GM23338 (cell line): ENCODE measurements at regions not wholly inside any gene's neighbourhood (a gene's known extent, or its start where the extent isn't known, plus 50 kb on each side); places are given as distances from the start of the nearest gene placed in this dataset.

Experiments used
- ATAC-seq: fragments of 200-7000 bp; cut with Tn5 transposase; 3 replicates; pipeline ENCODE4 v1.9.1; 2020
- DNase-seq: peaks from one replicate; pipeline ENCODE4 v3.0.0-alpha.2; 2015; ENCODE audit warnings: low spot score
- H2AFZ ChIP-seq: fragments of 200-600 bp; sonication (generic); 2 replicates; pipeline ENCODE4 v1.8.0; 2016; ENCODE audit warnings: antibody characterized with exemption, mild to moderate bottlenecking, moderate library complexity
- H3F3A ChIP-seq: fragments of 200-600 bp; sonication (generic); replicated peaks from 2 replicates; pipeline ENCODE4 v1.8.0; 2017; ENCODE audit warnings: antibody characterized with exemption, mixed run types, low read depth
- H3K27ac ChIP-seq: fragments of 200-600 bp; sonication (generic); 2 replicates; pipeline ENCODE4 v1.6.1; 2016; ENCODE audit warnings: low read depth
- H3K27me3 ChIP-seq: fragments of 200-600 bp; sonication (generic); 2 replicates; pipeline ENCODE4 v1.8.0; 2016; ENCODE audit warnings: mild to moderate bottlenecking, mixed run types, moderate library complexity; ENCODE audit not compliant: insufficient read depth
- H3K36me3 ChIP-seq: fragments of 200-600 bp; sonication (generic); 2 replicates; pipeline ENCODE4 v1.8.0; 2016; ENCODE audit warnings: mild to moderate bottlenecking; ENCODE audit not compliant: insufficient read depth
- H3K4me1 ChIP-seq: fragments of 200-600 bp; sonication (generic); 2 replicates; pipeline ENCODE4 v1.8.0; 2016; ENCODE audit warnings: mild to moderate bottlenecking, moderate library complexity; ENCODE audit not compliant: insufficient read depth
- H3K4me2 ChIP-seq: fragments of 200-600 bp; sonication (generic); 2 replicates; pipeline ENCODE4 v1.7.1; 2017; ENCODE audit warnings: mixed run types
- H3K4me3 ChIP-seq: fragments of 200-600 bp; sonication (generic); 2 replicates; pipeline ENCODE4 v1.6.1; 2016; ENCODE audit warnings: mixed run types
- H3K79me2 ChIP-seq: fragments of 200-600 bp; sonication (generic); replicated peaks from 2 replicates; pipeline ENCODE4 v1.8.0; 2017; ENCODE audit warnings: mild to moderate bottlenecking; ENCODE audit not compliant: insufficient read depth
- H3K9me2 ChIP-seq: fragments of 200-600 bp; sonication (generic); 2 replicates; pipeline ENCODE4 v1.8.0; 2017; ENCODE audit not compliant: insufficient read depth
- H4K20me1 ChIP-seq: fragments of 200-600 bp; sonication (generic); replicated peaks from 2 replicates; pipeline ENCODE4 v1.8.0; 2017; ENCODE audit warnings: mild to moderate bottlenecking; ENCODE audit not compliant: insufficient read depth
- H3K27ac Mint-ChIP-seq: 2 replicates; pipeline ENCODE4 v1.8.0; 2020; ENCODE audit warnings: inconsistent platforms, mild to moderate bottlenecking, moderate library complexity, mixed read lengths
- H3K27me3 Mint-ChIP-seq: 3 replicates; pipeline ENCODE4 v1.8.0; 2022; ENCODE audit warnings: low read depth, mild to moderate bottlenecking, moderate library complexity, mixed read lengths, inconsistent platforms; ENCODE audit not compliant: insufficient read depth, poor library complexity
- H3K36me3 Mint-ChIP-seq: 3 replicates; pipeline ENCODE4 v1.8.0; 2021; ENCODE audit warnings: low read depth, mild to moderate bottlenecking, inconsistent platforms, moderate library complexity, mixed read lengths
- H3K4me1 Mint-ChIP-seq: 3 replicates; pipeline ENCODE4 v1.8.0; 2020; ENCODE audit warnings: mild to moderate bottlenecking, inconsistent platforms, mixed read lengths
- H3K4me3 Mint-ChIP-seq: 3 replicates; pipeline ENCODE4 v1.8.0; 2021; ENCODE audit warnings: moderate library complexity, mild to moderate bottlenecking, inconsistent platforms, mixed read lengths
- H3K9me3 Mint-ChIP-seq: 3 replicates; pipeline ENCODE4 v1.8.0; 2020; ENCODE audit warnings: moderate library complexity, mild to moderate bottlenecking, inconsistent platforms, mixed read lengths
- CREB1 ChIP-seq: fragments of 250-450 bp; sonication (Bioruptor Pico); IDR thresholded peaks from 2 replicates; pipeline ENCODE4 v1.5.0; 2020; ENCODE audit warnings: low read depth, mild to moderate bottlenecking, moderate library complexity
- CTCF ChIP-seq, 2 experiments: fragments of 200-600 bp in 1 of 2; sonication (generic) in 1 of 2; conservative IDR thresholded peaks; 2 replicates each; pipeline versions ENCODE4 v1.5.1 to v1.6.1; 2016 to 2017; ENCODE audit warnings: antibody characterized with exemption in 2 of 2, low read depth in 2 of 2, mild to moderate bottlenecking in 2 of 2, moderate library complexity in 1 of 2
- EZH2 ChIP-seq: fragments of 200-600 bp; sonication (generic); IDR thresholded peaks from one replicate; pipeline ENCODE4 v1.8.0; 2017; ENCODE audit warnings: antibody characterized with exemption, mild to moderate bottlenecking, low read depth; ENCODE audit not compliant: unreplicated experiment
- EZH2phosphoT487 ChIP-seq: fragments of 200-600 bp; sonication (generic); IDR thresholded peaks from one replicate; pipeline ENCODE4 v1.8.1; 2018; ENCODE audit warnings: antibody characterized with exemption; ENCODE audit not compliant: unreplicated experiment
- JUNB ChIP-seq: IDR thresholded peaks from one replicate; pipeline ENCODE4 v1.6.1; 2016; ENCODE audit warnings: antibody characterized with exemption; ENCODE audit not compliant: unreplicated experiment
- NANOG ChIP-seq: IDR thresholded peaks from 2 replicates; pipeline ENCODE4 v1.6.1; 2016; ENCODE audit warnings: antibody characterized with exemption, borderline replicate concordance
- POLR2AphosphoS5 ChIP-seq: IDR thresholded peaks from 2 replicates; pipeline ENCODE4 v1.6.1; 2016; ENCODE audit warnings: antibody characterized with exemption, low read depth
- STAT1 ChIP-seq: IDR thresholded peaks from one replicate; pipeline ENCODE4 v1.6.1; 2016; ENCODE audit warnings: antibody characterized with exemption; ENCODE audit not compliant: unreplicated experiment
- ZNF114 ChIP-seq: fragments of 250-450 bp; sonication (Bioruptor Pico); IDR thresholded peaks from 2 replicates; pipeline ENCODE4 v1.5.0; 2020; ENCODE audit warnings: mild to moderate bottlenecking, moderate library complexity
- ZNF331 ChIP-seq: fragments of 250-450 bp; sonication (Bioruptor Pico); IDR thresholded peaks from 2 replicates; pipeline ENCODE4 v1.5.0; 2020; ENCODE audit warnings: low read depth, mild to moderate bottlenecking, moderate library complexity
- TF ChIP-seq, protein P1 (sequence below): IDR thresholded peaks from 2 replicates; pipeline ENCODE4 v1.6.1; 2016; ENCODE audit warnings: antibody characterized with exemption
- TF ChIP-seq, protein P2 (sequence below): IDR thresholded peaks from one replicate; pipeline ENCODE4 v1.6.1; 2018; ENCODE audit warnings: antibody characterized with exemption; ENCODE audit not compliant: unreplicated experiment
- TF ChIP-seq, protein P3 (sequence below): fragments of 250-450 bp; sonication (Bioruptor Pico); IDR thresholded peaks from 2 replicates; pipeline ENCODE4 v1.5.0; 2020; ENCODE audit warnings: mild to moderate bottlenecking, moderate library complexity

- H3K36me3 ChIP-seq, result no peaks in the 10 kb centered on the region
- Mint-ChIP-seq H3K36me3 (no peaks in the 10 kb centered on the region), H3K9me3 (no peaks in the 10 kb centered on the region), H3K4me1 (no peaks in the 10 kb centered on the region), H3K27me3 (no peaks in the 10 kb centered on the region), H3K27ac (no peak overlapping the region), H3K4me3 (no peak overlapping the region)
- H3K27me3 ChIP-seq, result no peaks in the 10 kb centered on the region
- no peak overlapping the region for H3K27ac ChIP-seq
- TF ChIP-seq ZNF331 (no peak), JUNB (no peak), CREB1 (CRISPR knock-in tag) (no peak), CTCF (conservative IDR thresholded peaks at IDR 0.05; ENCODE audit: low read depth in 2 of 2) (no peak), STAT1 (no peak), EZH2 (no peak), NANOG (no peak), EZH2phosphoT487 (no peak), POLR2AphosphoS5 (no peak), ZNF114 (no peak)
- TF ChIP-seq, protein P1, sequence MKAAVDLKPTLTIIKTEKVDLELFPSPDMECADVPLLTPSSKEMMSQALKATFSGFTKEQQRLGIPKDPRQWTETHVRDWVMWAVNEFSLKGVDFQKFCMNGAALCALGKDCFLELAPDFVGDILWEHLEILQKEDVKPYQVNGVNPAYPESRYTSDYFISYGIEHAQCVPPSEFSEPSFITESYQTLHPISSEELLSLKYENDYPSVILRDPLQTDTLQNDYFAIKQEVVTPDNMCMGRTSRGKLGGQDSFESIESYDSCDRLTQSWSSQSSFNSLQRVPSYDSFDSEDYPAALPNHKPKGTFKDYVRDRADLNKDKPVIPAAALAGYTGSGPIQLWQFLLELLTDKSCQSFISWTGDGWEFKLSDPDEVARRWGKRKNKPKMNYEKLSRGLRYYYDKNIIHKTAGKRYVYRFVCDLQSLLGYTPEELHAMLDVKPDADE, result no peak
- TF ChIP-seq, protein P2, sequence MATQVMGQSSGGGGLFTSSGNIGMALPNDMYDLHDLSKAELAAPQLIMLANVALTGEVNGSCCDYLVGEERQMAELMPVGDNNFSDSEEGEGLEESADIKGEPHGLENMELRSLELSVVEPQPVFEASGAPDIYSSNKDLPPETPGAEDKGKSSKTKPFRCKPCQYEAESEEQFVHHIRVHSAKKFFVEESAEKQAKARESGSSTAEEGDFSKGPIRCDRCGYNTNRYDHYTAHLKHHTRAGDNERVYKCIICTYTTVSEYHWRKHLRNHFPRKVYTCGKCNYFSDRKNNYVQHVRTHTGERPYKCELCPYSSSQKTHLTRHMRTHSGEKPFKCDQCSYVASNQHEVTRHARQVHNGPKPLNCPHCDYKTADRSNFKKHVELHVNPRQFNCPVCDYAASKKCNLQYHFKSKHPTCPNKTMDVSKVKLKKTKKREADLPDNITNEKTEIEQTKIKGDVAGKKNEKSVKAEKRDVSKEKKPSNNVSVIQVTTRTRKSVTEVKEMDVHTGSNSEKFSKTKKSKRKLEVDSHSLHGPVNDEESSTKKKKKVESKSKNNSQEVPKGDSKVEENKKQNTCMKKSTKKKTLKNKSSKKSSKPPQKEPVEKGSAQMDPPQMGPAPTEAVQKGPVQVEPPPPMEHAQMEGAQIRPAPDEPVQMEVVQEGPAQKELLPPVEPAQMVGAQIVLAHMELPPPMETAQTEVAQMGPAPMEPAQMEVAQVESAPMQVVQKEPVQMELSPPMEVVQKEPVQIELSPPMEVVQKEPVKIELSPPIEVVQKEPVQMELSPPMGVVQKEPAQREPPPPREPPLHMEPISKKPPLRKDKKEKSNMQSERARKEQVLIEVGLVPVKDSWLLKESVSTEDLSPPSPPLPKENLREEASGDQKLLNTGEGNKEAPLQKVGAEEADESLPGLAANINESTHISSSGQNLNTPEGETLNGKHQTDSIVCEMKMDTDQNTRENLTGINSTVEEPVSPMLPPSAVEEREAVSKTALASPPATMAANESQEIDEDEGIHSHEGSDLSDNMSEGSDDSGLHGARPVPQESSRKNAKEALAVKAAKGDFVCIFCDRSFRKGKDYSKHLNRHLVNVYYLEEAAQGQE, result no peak
- TF ChIP-seq, protein P3, sequence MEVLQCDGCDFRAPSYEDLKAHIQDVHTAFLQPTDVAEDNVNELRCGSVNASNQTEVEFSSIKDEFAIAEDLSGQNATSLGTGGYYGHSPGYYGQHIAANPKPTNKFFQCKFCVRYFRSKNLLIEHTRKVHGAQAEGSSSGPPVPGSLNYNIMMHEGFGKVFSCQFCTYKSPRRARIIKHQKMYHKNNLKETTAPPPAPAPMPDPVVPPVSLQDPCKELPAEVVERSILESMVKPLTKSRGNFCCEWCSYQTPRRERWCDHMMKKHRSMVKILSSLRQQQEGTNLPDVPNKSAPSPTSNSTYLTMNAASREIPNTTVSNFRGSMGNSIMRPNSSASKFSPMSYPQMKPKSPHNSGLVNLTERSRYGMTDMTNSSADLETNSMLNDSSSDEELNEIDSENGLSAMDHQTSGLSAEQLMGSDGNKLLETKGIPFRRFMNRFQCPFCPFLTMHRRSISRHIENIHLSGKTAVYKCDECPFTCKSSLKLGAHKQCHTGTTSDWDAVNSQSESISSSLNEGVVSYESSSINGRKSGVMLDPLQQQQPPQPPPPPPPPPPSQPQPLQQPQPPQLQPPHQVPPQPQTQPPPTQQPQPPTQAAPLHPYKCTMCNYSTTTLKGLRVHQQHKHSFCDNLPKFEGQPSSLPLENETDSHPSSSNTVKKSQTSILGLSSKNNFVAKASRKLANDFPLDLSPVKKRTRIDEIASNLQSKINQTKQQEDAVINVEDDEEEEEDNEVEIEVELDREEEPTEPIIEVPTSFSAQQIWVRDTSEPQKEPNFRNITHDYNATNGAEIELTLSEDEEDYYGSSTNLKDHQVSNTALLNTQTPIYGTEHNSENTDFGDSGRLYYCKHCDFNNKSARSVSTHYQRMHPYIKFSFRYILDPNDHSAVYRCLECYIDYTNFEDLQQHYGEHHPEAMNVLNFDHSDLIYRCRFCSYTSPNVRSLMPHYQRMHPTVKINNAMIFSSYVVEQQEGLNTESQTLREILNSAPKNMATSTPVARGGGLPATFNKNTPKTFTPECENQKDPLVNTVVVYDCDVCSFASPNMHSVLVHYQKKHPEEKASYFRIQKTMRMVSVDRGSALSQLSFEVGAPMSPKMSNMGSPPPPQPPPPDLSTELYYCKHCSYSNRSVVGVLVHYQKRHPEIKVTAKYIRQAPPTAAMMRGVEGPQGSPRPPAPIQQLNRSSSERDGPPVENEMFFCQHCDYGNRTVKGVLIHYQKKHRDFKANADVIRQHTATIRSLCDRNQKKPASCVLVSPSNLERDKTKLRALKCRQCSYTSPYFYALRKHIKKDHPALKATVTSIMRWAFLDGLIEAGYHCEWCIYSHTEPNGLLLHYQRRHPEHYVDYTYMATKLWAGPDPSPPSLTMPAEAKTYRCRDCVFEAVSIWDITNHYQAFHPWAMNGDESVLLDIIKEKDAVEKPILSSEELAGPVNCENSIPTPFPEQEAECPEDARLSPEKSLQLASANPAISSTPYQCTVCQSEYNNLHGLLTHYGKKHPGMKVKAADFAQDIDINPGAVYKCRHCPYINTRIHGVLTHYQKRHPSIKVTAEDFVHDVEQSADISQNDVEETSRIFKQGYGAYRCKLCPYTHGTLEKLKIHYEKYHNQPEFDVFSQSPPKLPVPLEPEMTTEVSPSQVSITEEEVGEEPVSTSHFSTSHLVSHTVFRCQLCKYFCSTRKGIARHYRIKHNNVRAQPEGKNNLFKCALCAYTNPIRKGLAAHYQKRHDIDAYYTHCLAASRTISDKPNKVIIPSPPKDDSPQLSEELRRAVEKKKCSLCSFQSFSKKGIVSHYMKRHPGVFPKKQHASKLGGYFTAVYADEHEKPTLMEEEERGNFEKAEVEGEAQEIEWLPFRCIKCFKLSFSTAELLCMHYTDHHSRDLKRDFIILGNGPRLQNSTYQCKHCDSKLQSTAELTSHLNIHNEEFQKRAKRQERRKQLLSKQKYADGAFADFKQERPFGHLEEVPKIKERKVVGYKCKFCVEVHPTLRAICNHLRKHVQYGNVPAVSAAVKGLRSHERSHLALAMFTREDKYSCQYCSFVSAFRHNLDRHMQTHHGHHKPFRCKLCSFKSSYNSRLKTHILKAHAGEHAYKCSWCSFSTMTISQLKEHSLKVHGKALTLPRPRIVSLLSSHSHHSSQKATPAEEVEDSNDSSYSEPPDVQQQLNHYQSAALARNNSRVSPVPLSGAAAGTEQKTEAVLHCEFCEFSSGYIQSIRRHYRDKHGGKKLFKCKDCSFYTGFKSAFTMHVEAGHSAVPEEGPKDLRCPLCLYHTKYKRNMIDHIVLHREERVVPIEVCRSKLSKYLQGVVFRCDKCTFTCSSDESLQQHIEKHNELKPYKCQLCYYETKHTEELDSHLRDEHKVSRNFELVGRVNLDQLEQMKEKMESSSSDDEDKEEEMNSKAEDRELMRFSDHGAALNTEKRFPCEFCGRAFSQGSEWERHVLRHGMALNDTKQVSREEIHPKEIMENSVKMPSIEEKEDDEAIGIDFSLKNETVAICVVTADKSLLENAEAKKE (CRISPR knock-in tag), result no peak
- peaks cover 7% of the 10 kb centered on the region for H3K9me2 ChIP-seq
- ATAC-seq, result no peak
- H2AFZ ChIP-seq, result no peak overlapping the region
- DNase-seq, result no peak
- H4K20me1 ChIP-seq, result no peaks in the 10 kb centered on the region
- no peak overlapping the region for H3K4me2 ChIP-seq
- no peaks in the 10 kb centered on the region for H3K79me2 ChIP-seq
- no peak overlapping the region for H3K4me3 ChIP-seq
- no peaks in the 10 kb centered on the region for H3K4me1 ChIP-seq
- H3F3A ChIP-seq, result no peaks in the 10 kb centered on the region
These were observed 175.7 kb downstream of the HHIPL2 start for GRCh38 chr1:222372221-222372620.
